ENCODE measurements at regions not wholly inside any gene's neighbourhood (a gene's known extent, or its start where the extent isn't known, plus 50 kb on each side); places are given as distances from the start of the nearest gene placed in this dataset.

DNA sequence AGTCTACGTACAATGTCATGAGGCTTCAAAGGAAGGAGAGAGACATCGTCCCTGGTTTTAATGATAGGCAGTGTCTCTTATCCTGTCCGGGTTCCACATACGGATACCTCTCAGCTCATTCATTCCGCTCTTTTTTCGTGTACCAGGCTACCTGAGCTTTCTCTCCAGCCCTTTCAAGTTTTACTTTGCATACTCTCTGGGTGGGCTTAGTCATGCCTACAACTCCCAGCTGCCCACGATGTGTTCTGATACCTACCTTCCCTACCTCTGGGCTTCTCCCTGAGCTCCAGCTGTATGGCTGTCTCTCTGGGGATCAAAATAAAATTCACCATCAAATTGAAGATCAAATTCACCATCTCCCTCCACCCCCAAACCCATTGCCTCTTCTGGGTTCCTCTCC lies 354.0 kb upstream of the EEF2KMT start:
- TF ChIP-seq, protein P1, sequence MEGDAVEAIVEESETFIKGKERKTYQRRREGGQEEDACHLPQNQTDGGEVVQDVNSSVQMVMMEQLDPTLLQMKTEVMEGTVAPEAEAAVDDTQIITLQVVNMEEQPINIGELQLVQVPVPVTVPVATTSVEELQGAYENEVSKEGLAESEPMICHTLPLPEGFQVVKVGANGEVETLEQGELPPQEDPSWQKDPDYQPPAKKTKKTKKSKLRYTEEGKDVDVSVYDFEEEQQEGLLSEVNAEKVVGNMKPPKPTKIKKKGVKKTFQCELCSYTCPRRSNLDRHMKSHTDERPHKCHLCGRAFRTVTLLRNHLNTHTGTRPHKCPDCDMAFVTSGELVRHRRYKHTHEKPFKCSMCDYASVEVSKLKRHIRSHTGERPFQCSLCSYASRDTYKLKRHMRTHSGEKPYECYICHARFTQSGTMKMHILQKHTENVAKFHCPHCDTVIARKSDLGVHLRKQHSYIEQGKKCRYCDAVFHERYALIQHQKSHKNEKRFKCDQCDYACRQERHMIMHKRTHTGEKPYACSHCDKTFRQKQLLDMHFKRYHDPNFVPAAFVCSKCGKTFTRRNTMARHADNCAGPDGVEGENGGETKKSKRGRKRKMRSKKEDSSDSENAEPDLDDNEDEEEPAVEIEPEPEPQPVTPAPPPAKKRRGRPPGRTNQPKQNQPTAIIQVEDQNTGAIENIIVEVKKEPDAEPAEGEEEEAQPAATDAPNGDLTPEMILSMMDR (IDR thresholded peaks at IDR 0.05) = no peak
- no peak for TF ChIP-seq POLR2AphosphoS5 (IDR thresholded peaks at IDR 0.05)

Measured in breast epithelium (tissue), 3 donors.